GM12878 (cell line): ENCODE measurements at regions not wholly inside any gene's neighbourhood (a gene's known extent, or its start where the extent isn't known, plus 50 kb on each side); places are given as distances from the start of the nearest gene placed in this dataset.

Experiments used
- ATAC-seq: fragments of 200-7000 bp; cut with Tn5 transposase; 3 replicates; pipeline ENCODE4 v1.9.1; 2020; ENCODE audit warnings: mild to moderate bottlenecking, moderate library complexity
- BruUV-seq: library from RNA; stranded (reverse); fragments of 400-500 nt; replicated peaks from 2 replicates; lab custom pipeline; 2021; lab: Mats Ljungman, UMichigan
- CTCF ChIA-PET: fragments of 300-600 bp; sonication (Branson Sonifier 250); formaldehyde crosslinking; extraction: SDS; loops from one replicate; lab custom pipeline; 2021; ENCODE audit warnings: inconsistent platforms; lab: Yijun Ruan, JAX
- POLR2A ChIA-PET: fragments of 350-600 bp; formaldehyde crosslinking; extraction: SDS; loops from one replicate; lab custom pipeline; 2021; ENCODE audit warnings: inconsistent platforms; lab: Charles Lee
- RAD21 ChIA-PET: fragments of 300-600 bp; sonication (Branson Sonifier 250); formaldehyde crosslinking; loops from one replicate; lab custom pipeline; 2023; ENCODE audit warnings: antibody characterized with exemption; ENCODE audit not compliant: unreplicated experiment; lab: Charles Lee
- SMC1A ChIA-PET: fragments of 300-600 bp; sonication (Branson Sonifier 250); formaldehyde crosslinking; loops from one replicate; lab custom pipeline; 2023; ENCODE audit not compliant: unreplicated experiment, uncharacterized antibody; lab: Charles Lee
- DNase-seq: peaks from one replicate; pipeline ENCODE4 v3.0.0-alpha.2; 2011; ENCODE audit warnings: low read depth, low spot score
- FAIRE-seq: peaks from 3 replicates; lab custom pipeline; 2011; peaks lifted over from hg19 to GRCh38; lab: Jason Lieb, UNC
- H2AFZ ChIP-seq: 2 replicates; pipeline ENCODE4 v1.6.0; 2011; ENCODE audit warnings: low read depth, low read length, control low read depth; ENCODE audit not compliant: control insufficient read depth
- H3K27ac ChIP-seq: 2 replicates; pipeline ENCODE4 v1.5.1; 2011; ENCODE audit warnings: control low read depth; ENCODE audit not compliant: control insufficient read depth, insufficient read depth
- H3K27me3 ChIP-seq, 2 experiments: replicated peaks in 1 of 2; 2 replicates each; pipeline versions ENCODE4 v1.6.0 to v1.6.1; 2011; ENCODE audit warnings: low read length in 1 of 2; ENCODE audit not compliant: control insufficient read depth in 2 of 2, insufficient read depth in 2 of 2
- H3K36me3 ChIP-seq, 2 experiments: 2 replicates each; pipeline ENCODE4 v1.5.1; 2011; ENCODE audit warnings: low read length in 1 of 2; ENCODE audit not compliant: control insufficient read depth in 2 of 2, insufficient read depth in 2 of 2
- H3K4me1 ChIP-seq: 2 replicates; pipeline ENCODE4 v1.6.1; 2011; ENCODE audit warnings: mild to moderate bottlenecking, low read length, moderate library complexity, mixed read lengths; ENCODE audit not compliant: control insufficient read depth, insufficient read depth
- H3K4me2 ChIP-seq: 2 replicates; pipeline ENCODE4 v1.6.0; 2011; ENCODE audit warnings: control low read depth; ENCODE audit not compliant: control insufficient read depth, insufficient read depth
- H3K4me3 ChIP-seq: fragments of 200-600 bp; sonication (generic); 2 replicates; pipeline ENCODE4 v1.5.1; 2016
- H3K79me2 ChIP-seq: 2 replicates; pipeline ENCODE4 v1.6.0; 2011; ENCODE audit warnings: low read length; ENCODE audit not compliant: control insufficient read depth, insufficient read depth
- H3K9ac ChIP-seq: 2 replicates; pipeline ENCODE4 v1.8.0; 2011; ENCODE audit warnings: low read length, control low read depth, mixed read lengths; ENCODE audit not compliant: control insufficient read depth, insufficient read depth
- H3K9me3 ChIP-seq: replicated peaks from 3 replicates; pipeline ENCODE4 v1.5.1; 2011; ENCODE audit warnings: mild to moderate bottlenecking, low read length; ENCODE audit not compliant: control insufficient read depth, insufficient read depth
- H4K20me1 ChIP-seq: 2 replicates; pipeline ENCODE4 v1.6.0; 2011; ENCODE audit not compliant: control insufficient read depth, insufficient read depth
- ATF3 ChIP-seq: IDR thresholded peaks from 2 replicates; pipeline ENCODE4 v1.6.1; 2011; ENCODE audit warnings: low read depth, mild to moderate bottlenecking, low read length, moderate library complexity, borderline replicate concordance; ENCODE audit errors: extremely low read depth
- BACH1 ChIP-seq: fragments of 450-650 bp; IDR thresholded peaks from 2 replicates; pipeline ENCODE4 v1.6.1; 2017; ENCODE audit warnings: mild to moderate bottlenecking, borderline replicate concordance
- CHD4 ChIP-seq: fragments of 200-600 bp; sonication (generic); IDR thresholded peaks from 2 replicates; pipeline ENCODE4 v1.6.1; 2016; ENCODE audit warnings: mild to moderate bottlenecking
- ESRRA ChIP-seq: IDR thresholded peaks from 2 replicates; pipeline ENCODE4 v1.6.1; 2012; ENCODE audit warnings: mild to moderate bottlenecking, low read length, improper control_type of control experiment
- HSF1 ChIP-seq: fragments of 150-350 bp; IDR thresholded peaks from 2 replicates; pipeline ENCODE4 v1.6.1; 2014; ENCODE audit warnings: mild to moderate bottlenecking, low read depth, low read length
- MXI1 ChIP-seq: fragments of 150-350 bp; IDR thresholded peaks from 2 replicates; pipeline ENCODE4 v1.6.1; 2011; ENCODE audit warnings: low read depth, mild to moderate bottlenecking, inconsistent platforms, low read length, improper control_type of control experiment
- NFIC ChIP-seq: IDR thresholded peaks from 2 replicates; pipeline ENCODE4 v1.6.1; 2012; ENCODE audit warnings: low read depth, mild to moderate bottlenecking, inconsistent platforms, low read length, moderate library complexity
- NFXL1 ChIP-seq: fragments of 450-650 bp; IDR thresholded peaks from 2 replicates; pipeline ENCODE4 v1.6.1; 2017; ENCODE audit warnings: antibody characterized with exemption, mild to moderate bottlenecking, borderline replicate concordance
- NR2C2 ChIP-seq: IDR thresholded peaks from 2 replicates; pipeline ENCODE4 v1.6.1; 2011; ENCODE audit warnings: borderline replicate concordance, low read depth; ENCODE audit not compliant: control insufficient read depth, insufficient read length
- SMAD5 ChIP-seq: IDR thresholded peaks from 2 replicates; pipeline ENCODE4 v1.6.1; 2016; ENCODE audit warnings: antibody characterized with exemption, low read depth
- SMARCA5 ChIP-seq: fragments of 450-650 bp; IDR thresholded peaks from 2 replicates; pipeline ENCODE4 v1.6.1; 2017; ENCODE audit warnings: mild to moderate bottlenecking
- SRF ChIP-seq, 2 experiments: IDR thresholded peaks; 2 replicates each; pipeline ENCODE4 v1.6.1; 2011; ENCODE audit warnings: low read depth in 2 of 2, low read length in 2 of 2, mild to moderate bottlenecking in 1 of 2, moderate library complexity in 1 of 2
- STAT1 ChIP-seq: fragments of 450-650 bp; conservative IDR thresholded peaks from 2 replicates; pipeline ENCODE4 v1.6.1; 2014; ENCODE audit warnings: antibody characterized with exemption, mild to moderate bottlenecking
- SUZ12 ChIP-seq: fragments of 200-600 bp; sonication (generic); IDR thresholded peaks from one replicate; pipeline ENCODE4 v1.6.1; 2018; ENCODE audit warnings: antibody characterized with exemption, mild to moderate bottlenecking; ENCODE audit not compliant: unreplicated experiment
- TBL1XR1 ChIP-seq: IDR thresholded peaks from 2 replicates; pipeline ENCODE4 v1.6.1; 2012; ENCODE audit warnings: low read depth, low read length, improper control_type of control experiment
- ZBTB4 ChIP-seq: fragments of 450-650 bp; formaldehyde crosslinking; IDR thresholded peaks from 2 replicates; pipeline ENCODE4 v1.4.0; 2022; ENCODE audit warnings: mild to moderate bottlenecking, moderate library complexity
- ZNF207 ChIP-seq: fragments of 450-650 bp; IDR thresholded peaks from 2 replicates; pipeline ENCODE4 v1.6.1; 2014; ENCODE audit warnings: antibody characterized with exemption, mild to moderate bottlenecking, borderline replicate concordance
- WGBS: methylation state at CpG from one replicate; pipeline ENCODE4 v1.1.6; 2016; ENCODE audit warnings: low lambda C conversion rate; ENCODE audit not compliant: insufficient replicate concordance, insufficient coverage; ENCODE audit errors: missing lambda C conversion rate; 5-methylcytosine and 5-hydroxymethylcytosine counted together
- in situ Hi-C: fragments of 300-500 bp; cut with MboI; formaldehyde crosslinking; loops from 9 replicates; pipeline ENCODE4 v1.14.3; 2018; ENCODE audit warnings: mixed read lengths
- intact Hi-C: fragments of 100-400 bp; cut with micrococcal nuclease; formaldehyde crosslinking; loops from one replicate; pipeline ENCODE4 v1.14.2; 2022; ENCODE audit not compliant: unreplicated experiment

- WGBS: 21% methylated on average over 7 of the region's 7 CpGs
- Histone ChIP-seq H3K36me3 (no peaks in the 10 kb centered on the region), H4K20me1 (no peaks in the 10 kb centered on the region), H3K9me3 (no peaks in the 10 kb centered on the region), H3K27me3 (no peaks in the 10 kb centered on the region), H3K27ac (no peak overlapping the region), H3K4me3 (no peak overlapping the region), H3K4me2 (no peak overlapping the region), H2AFZ (no peak overlapping the region), H3K9ac (no peak overlapping the region), H3K79me2 (no peaks in the 10 kb centered on the region), H3K4me1 (no peaks in the 10 kb centered on the region)
- ChIA-PET RAD21 (no interaction called here), POLR2A (no interaction called here), CTCF (no interaction called here), SMC1A (no interaction called here)
- intact Hi-C loops: no loop called here
- ATAC-seq (no peak), DNase-seq (no peak), FAIRE-seq (no peak)
- TF ChIP-seq HSF1 (no peak), STAT1 (no peak), MXI1 (no peak), SMAD5 (no peak), TBL1XR1 (no peak), SMARCA5 (no peak), ESRRA (no peak), SUZ12 (no peak), NR2C2 (no peak), ATF3 (no peak), NFXL1 (no peak), BACH1 (no peak), ZNF207 (no peak), NFIC (no peak), ZBTB4 (CRISPR knock-in tag) (no peak), SRF (IDR thresholded peaks at IDR 0.05; ENCODE audit: low read depth in 2 of 2, low read length in 2 of 2) (no peak), CHD4 (no peak)
- no TSS peak for BruUV-seq
- in situ Hi-C loops: no loop called here
Measured at GRCh38 chr13:47408546-47409319, 511.9 kb upstream of the HTR2A start.
